D341Med (cell line): ENCODE measurements at regions not wholly inside any gene's neighbourhood (a gene's known extent, or its start where the extent isn't known, plus 50 kb on each side); places are given as distances from the start of the nearest gene placed in this dataset.
"Not testable (repeated sequence)": the region's sequence is repeated elsewhere in the genome, so short reads cannot be mapped to it uniquely, and the experiment has no call there.

Experiments
- DNase-seq: peaks from one replicate; pipeline ENCODE4 v3.0.0; 2012; ENCODE audit warnings: low spot score

- no peak for DNase-seq
Measured at GRCh38 chr4:81375745-81376144, 96.0 kb downstream of the RASGEF1B start.

GRCh38 chr4:81369886-81370285 lies 101.8 kb downstream of the RASGEF1B start:
- DNase-seq, result no peak

GRCh38 chr4:81366779-81367178 lies 104.9 kb downstream of the RASGEF1B start:
- no peak for DNase-seq

GRCh38 chr4:81360737-81361136 lies 111.0 kb downstream of the RASGEF1B start:
- no peak for DNase-seq

GRCh38 chr4:81359207-81359606 lies 112.5 kb downstream of the RASGEF1B start:
- DNase-seq, result no peak

- DNase-seq, result no peak
Measured at GRCh38 chr4:81358154-81358553, 113.6 kb downstream of the RASGEF1B start.

- no peak for DNase-seq
Measured at GRCh38 chr4:81356621-81357020, 115.1 kb downstream of the RASGEF1B start.

GRCh38 chr4:81355136-81355535 lies 116.6 kb downstream of the RASGEF1B start:
- DNase-seq, result peak; percentile 61

- DNase-seq, result peak; percentile 38
Measured at GRCh38 chr4:81353861-81354260, 117.8 kb downstream of the RASGEF1B start.

GRCh38 chr4:81352446-81352835 lies 119.3 kb downstream of the RASGEF1B start:
- no peak for DNase-seq

- peak; percentile 59 for DNase-seq
Measured at GRCh38 chr4:81351654-81352445, 119.9 kb downstream of the RASGEF1B start.

GRCh38 chr4:81350040-81350439 lies 121.7 kb downstream of the RASGEF1B start:
- no peak for DNase-seq

GRCh38 chr4:81348778-81349094 lies 123.0 kb downstream of the RASGEF1B start:
- DNase-seq, result no peak

- no peak for DNase-seq
Measured at GRCh38 chr4:81348086-81348777, 123.5 kb downstream of the RASGEF1B start.

GRCh38 chr4:81346719-81347118 lies 125.0 kb downstream of the RASGEF1B start:
- DNase-seq, result peak; percentile 60

- peak; percentile 67 for DNase-seq
Measured at GRCh38 chr4:81343536-81343935, 128.2 kb downstream of the RASGEF1B start.

GRCh38 chr4:81343046-81343445 lies 128.0 kb upstream of the PRKG2 start:
- no peak for DNase-seq

GRCh38 chr4:81337211-81337610 lies 122.2 kb upstream of the PRKG2 start:
- no peak for DNase-seq

- DNase-seq, result no peak
Measured at GRCh38 chr4:81335122-81335912, 120.3 kb upstream of the PRKG2 start.

GRCh38 chr4:81330018-81330417 lies 115.0 kb upstream of the PRKG2 start:
- DNase-seq, result no peak

GRCh38 chr4:81326581-81326980 lies 111.6 kb upstream of the PRKG2 start:
- DNase-seq, result no peak

- not testable (repeated sequence) for DNase-seq
Measured at GRCh38 chr4:81324594-81324993, 109.6 kb upstream of the PRKG2 start.

GRCh38 chr4:81319657-81320056 lies 104.6 kb upstream of the PRKG2 start:
- DNase-seq, result no peak
